ENCODE measurements at regions not wholly inside any gene's neighbourhood (a gene's known extent, or its start where the extent isn't known, plus 50 kb on each side); places are given as distances from the start of the nearest gene placed in this dataset.

DNA sequence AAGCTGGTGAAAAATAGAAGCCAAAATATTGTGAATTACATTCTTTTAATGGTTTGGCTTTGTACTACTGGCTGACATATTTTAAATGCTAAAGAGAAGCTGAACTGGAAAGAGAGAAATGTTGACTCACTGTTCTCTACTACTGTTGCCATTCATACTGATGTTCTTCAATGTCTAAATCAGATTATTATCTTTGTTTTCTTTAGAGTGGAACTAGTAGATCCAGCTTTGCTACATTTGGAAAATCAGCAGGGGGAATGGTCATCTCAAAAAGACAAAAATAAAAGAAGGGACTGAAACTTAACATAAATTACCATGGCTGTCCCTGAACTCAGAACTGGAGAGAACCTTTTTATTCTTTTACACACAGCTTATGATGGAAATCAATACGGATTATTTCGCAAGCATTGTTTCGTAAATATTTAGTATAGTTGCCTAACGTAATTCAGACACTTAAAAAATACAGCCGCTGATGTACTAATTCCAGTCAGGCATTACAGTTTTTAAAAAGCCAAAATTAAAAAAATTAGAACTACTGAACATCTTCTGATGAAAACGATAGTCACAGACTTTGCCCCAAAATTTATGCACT, 76.3 kb upstream of the OTX2 start:
- intact Hi-C loops (cut with DNase I), result no loop called here
- no peak for DNase-seq (ENCODE audit: low spot score)

DNA sequence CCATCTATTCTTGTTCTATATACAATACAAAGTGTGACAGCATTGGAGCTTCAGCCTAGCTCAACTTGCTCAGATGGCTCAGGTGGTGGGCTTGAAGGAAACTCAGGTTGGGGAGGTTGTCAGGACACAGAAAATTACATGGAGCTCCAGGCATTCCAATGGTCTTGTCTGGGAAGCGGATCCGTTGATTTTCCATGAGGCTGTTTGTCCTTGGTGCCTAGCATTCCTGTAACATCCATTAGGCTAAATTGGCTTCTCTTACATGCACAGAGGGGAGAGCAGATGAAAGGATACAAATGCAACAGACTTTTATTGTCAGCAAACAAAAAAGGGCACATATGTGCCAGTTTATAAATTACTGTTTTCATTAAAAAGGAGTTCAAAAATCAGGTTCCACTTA, 75.5 kb upstream of the OTX2 start:
- intact Hi-C loops (cut with DNase I), result no loop called here

DNA sequence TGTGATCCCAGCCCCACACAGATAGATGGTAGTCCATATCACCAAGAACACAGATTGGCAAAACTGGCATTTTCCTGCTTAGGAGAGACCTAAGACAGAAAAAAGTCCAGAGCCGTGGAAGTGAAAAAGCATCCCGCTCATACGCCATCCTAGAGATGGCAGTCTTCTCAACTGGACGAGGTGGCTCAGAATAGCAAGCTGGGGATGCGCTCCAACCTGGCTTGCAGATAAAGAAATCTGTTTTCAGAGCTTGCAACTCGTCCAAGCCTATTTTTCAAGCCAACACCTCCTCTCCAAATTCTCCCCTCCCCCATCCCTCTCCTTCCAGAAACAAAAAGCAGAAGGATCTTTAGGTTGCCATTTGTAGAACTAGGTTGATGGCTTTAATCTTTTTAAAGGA, 74.3 kb upstream of the OTX2 start:
- DNase-seq (ENCODE audit: low spot score), result no peak
- intact Hi-C loops (cut with DNase I), result no loop called here

More for the DNA sequence above, 75.5 kb upstream of the OTX2 start:
- DNase-seq (ENCODE audit: low spot score), result no peak

DNA sequence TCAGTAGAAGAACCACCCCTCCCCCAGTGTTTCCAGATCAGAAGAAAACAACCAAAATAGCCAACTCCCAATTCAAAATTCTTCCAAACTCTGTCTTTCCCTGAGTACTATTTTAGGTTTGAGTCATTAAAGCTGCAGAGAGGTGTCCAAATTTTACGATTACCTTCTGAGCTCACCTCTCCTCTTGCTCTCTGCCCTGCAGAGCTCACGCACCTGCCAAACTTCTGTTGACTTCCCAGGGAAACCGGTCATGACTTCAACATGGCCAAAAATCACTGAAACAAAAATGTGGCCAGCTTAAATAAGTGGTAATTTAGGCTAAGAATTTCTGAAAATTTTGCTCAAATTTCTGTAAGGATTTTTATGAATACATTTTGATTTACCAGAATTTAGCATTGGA, 70.9 kb upstream of the OTX2 start:
- intact Hi-C loops (cut with DNase I), result no loop called here

DNA sequence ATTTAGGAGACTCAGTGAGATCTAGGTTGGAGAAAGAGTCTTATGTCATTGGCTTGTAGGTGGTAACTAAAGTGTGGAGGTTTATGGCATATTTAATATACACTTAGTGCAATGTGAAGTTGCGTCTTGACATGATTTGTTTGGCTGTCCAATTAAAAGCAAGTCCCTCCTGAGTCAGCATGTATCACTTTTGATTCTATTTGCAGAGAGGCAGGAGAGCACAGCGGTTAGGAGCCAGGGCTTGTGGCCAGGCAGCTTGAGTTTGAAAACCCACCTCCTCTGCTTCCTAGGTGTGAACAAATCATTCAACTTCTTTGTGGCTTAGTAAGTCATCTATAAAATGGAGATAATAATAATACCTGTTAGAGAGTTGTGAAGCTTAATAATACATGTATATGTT, 68.5 kb upstream of the OTX2 start:
- intact Hi-C loops (cut with DNase I), result no loop called here
- no peak for DNase-seq (ENCODE audit: low spot score)

More for the DNA sequence above, 70.9 kb upstream of the OTX2 start:
- DNase-seq (ENCODE audit: low spot score), result no peak

DNA sequence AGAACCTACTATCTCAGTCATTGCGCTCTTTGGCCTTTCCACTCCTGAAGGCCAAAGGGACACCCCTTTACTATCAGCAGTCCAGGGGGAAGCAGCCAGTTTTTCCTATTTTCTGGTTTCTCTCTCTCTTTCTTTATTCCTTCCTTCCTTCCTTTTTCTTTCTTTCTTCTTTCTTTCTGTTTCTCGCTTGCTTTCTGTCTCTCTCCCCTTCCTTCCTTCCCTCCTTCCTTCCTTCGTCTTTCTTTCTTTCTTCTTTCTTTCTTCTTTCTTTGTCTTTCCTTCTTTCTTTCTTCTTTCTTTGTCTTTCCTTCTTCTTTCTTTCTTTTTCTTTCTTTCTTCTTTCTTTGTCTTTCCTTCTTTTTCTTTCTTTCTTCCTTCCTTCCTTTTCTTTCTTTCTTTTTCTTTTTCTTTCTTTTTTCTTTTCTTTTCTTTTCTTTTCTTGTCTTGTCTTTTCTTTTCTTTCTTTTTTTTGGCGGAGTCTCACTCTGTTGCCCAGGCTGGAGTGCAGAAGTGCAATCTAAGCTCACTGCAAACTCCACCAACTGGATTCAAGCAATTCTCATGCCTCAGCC, 64.9 kb upstream of the OTX2 start:
- intact Hi-C loops (cut with DNase I), result no loop called here
- DNase-seq (ENCODE audit: low spot score), result no peak

DNA sequence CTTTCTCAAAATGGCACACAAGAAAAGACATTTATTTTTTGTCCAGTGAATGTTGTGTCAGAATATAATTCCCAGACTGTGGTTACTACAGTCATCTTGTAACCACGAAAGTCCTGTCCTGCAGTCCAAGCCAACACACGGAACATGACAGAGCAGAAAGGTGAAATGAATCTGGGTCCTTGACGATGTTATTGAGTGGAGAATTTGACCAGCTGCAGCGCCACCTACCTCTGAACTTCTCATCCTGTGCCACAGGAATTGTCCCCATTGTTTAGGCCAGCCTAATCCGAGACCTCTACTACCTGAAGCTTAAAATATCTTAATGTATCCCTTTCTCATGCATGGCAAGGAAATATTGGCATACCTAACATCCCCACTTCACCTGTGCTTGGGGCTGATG, 64.1 kb upstream of the OTX2 start:
- intact Hi-C loops (cut with DNase I), result no loop called here
- DNase-seq (ENCODE audit: low spot score), result no peak

DNA sequence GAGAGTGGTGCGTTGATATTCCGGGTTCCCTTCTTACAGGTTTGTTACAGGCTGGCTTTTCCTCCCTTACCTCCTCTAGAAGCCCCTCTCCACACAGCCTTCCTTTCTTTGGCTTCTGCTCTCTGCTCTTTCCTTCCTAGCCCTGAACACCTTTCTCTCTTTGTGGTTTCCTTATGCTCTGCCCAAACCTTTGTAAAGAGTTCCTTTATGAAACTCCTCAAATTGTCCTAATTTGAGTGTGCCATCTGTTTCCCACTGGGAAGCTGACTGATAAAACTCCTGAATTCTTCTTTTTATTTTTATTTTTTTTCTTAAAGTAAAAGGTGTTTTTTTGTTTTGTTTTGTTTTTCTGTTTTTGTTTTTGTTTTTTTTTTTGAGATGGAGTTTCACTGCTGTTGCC, 60.1 kb upstream of the OTX2 start:
- intact Hi-C loops (cut with DNase I), result no loop called here
- DNase-seq (ENCODE audit: low spot score), result no peak

DNA sequence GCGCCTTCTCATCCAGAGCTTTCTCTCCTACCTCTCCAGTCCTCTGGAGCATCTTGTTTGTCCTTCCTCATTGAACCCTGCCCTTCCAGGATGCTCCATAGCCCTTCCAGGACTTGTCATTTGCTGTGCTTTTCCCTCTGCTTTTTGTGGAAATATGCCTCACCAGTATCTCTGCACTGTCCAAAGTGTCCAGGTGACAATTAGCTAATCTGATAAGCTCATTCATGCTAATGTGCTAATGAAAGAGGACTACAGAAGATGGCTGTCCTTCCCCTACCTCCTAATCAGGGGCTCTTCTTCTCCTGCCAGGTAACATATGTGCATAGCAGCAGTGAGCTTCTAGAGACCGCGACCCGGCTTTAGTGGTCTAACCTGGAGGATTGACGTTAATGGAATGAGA, 58.4 kb upstream of the OTX2 start:
- DNase-seq (ENCODE audit: low spot score), result no peak
- intact Hi-C loops (cut with DNase I), result no loop called here

DNA sequence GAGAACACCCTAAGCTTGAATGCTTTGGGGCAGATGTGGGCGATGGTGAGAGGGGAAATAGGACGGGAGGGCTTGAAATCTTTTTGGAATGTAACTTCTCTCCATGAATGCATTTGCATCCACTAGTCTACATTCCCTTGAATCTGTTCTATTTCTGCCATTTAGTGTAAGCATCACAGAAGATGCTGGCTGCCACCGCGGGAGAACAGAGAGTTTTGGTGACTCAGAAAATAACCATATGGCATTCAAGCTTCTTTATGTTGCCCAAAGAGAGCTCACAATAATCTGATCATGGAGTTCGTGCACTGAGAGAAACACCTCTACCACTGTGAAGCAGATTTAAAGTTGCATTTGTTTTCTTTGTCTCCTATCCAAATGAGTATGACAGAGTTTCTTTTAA, 52.6 kb upstream of the OTX2 start:
- intact Hi-C loops (cut with DNase I), result no loop called here
- DNase-seq (ENCODE audit: low spot score), result no peak

DNA sequence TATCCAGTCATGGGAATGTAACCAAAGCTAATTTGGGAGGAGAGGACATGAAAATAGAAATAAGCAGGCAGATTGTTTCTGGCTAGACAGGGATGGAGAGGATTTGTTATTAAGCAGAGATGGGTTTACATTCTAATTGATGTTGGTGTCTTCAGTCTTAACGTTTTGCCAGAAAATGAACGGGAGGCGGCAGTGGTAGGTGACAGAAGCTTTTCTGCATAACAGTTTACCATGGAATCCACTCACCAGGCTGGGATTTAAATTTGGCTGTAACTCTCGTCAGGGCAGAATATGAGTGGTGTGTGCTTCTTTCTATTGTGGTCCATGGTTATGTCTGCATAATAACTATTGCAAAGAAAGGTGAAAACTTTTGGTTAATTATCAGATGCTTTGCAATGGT, 50.2 kb upstream of the OTX2 start:
- intact Hi-C loops (cut with DNase I), result no loop called here

More for the DNA sequence above, 50.2 kb upstream of the OTX2 start:
- no peak for DNase-seq (ENCODE audit: low spot score)
